Activated CD4-positive, alpha-beta T cell treated with anti-CD3 and anti-CD28 coated beads for 24 hours (primary cell): ENCODE measurements at regions not wholly inside any gene's neighbourhood (a gene's known extent, or its start where the extent isn't known, plus 50 kb on each side); places are given as distances from the start of the nearest gene placed in this dataset.
"Not testable (repeated sequence)": the region's sequence is repeated elsewhere in the genome, so short reads cannot be mapped to it uniquely, and the experiment has no call there.

Source experiments
- DNase-seq, 2 donors: peaks; one replicate each; pipeline ENCODE4 v3.0.0-alpha.2; 2020; ENCODE audit warnings: low read depth in 2 of 2

- DNase-seq, result no peak
These were observed 753.4 kb upstream of the MMS22L start for GRCh38 chr6:98036344-98036923.

GRCh38 chr6:98037571-98037970 lies 754.6 kb upstream of the MMS22L start:
- DNase-seq, result no peak

GRCh38 chr6:98039443-98039842 lies 756.4 kb upstream of the MMS22L start:
- DNase-seq, result no peak

- no peak for DNase-seq
These were observed 757.0 kb upstream of the MMS22L start for GRCh38 chr6:98039904-98040607.

- DNase-seq, result no peak
These were observed 758.0 kb upstream of the MMS22L start for GRCh38 chr6:98041056-98041455.

GRCh38 chr6:98041921-98042320 lies 758.9 kb upstream of the MMS22L start:
- DNase-seq, result no peak

- DNase-seq, result no peak
These were observed 761.1 kb upstream of the MMS22L start for GRCh38 chr6:98044151-98044561.

- DNase-seq, result no peak
These were observed 761.9 kb upstream of the MMS22L start for GRCh38 chr6:98044791-98045470.

GRCh38 chr6:98047164-98047563 lies 764.1 kb upstream of the MMS22L start:
- DNase-seq, result no peak

GRCh38 chr6:98047871-98048270 lies 764.9 kb upstream of the MMS22L start:
- no peak for DNase-seq

- DNase-seq, result no peak
These were observed 771.4 kb upstream of the MMS22L start for GRCh38 chr6:98054453-98054852.

- no peak for DNase-seq
These were observed 773.9 kb upstream of the MMS22L start for GRCh38 chr6:98056955-98057354.

GRCh38 chr6:98067375-98067774 lies 767.0 kb upstream of the POU3F2 start:
- DNase-seq, result no peak

GRCh38 chr6:98088537-98088936 lies 745.8 kb upstream of the POU3F2 start:
- not testable (repeated sequence) for DNase-seq

GRCh38 chr6:98092331-98092730 lies 742.0 kb upstream of the POU3F2 start:
- DNase-seq, result no peak

- no peak for DNase-seq
These were observed 739.7 kb upstream of the POU3F2 start for GRCh38 chr6:98094696-98095095.

GRCh38 chr6:98107801-98108200 lies 726.6 kb upstream of the POU3F2 start:
- DNase-seq, result no peak

GRCh38 chr6:98116455-98116854 lies 717.9 kb upstream of the POU3F2 start:
- no peak for DNase-seq

- no peak for DNase-seq
These were observed 717.3 kb upstream of the POU3F2 start for GRCh38 chr6:98117068-98117467.

GRCh38 chr6:98118397-98119045 lies 715.9 kb upstream of the POU3F2 start:
- no peak for DNase-seq

- no peak for DNase-seq
These were observed 710.2 kb upstream of the POU3F2 start for GRCh38 chr6:98124171-98124570.

- DNase-seq, result no peak
These were observed 702.9 kb upstream of the POU3F2 start for GRCh38 chr6:98131290-98131990.
